HFFc6 (cell line): ENCODE measurements at regions not wholly inside any gene's neighbourhood (a gene's known extent, or its start where the extent isn't known, plus 50 kb on each side); places are given as distances from the start of the nearest gene placed in this dataset.
"Not testable (repeated sequence)": the region's sequence is repeated elsewhere in the genome, so short reads cannot be mapped to it uniquely, and the experiment has no call there.

Experiments used
- DNase-seq: peaks from one replicate; pipeline ENCODE4 v3.0.0-alpha.2; 2018
- H3K27ac Mint-ChIP-seq: 2 replicates; pipeline ENCODE4 v1.8.0; 2020; ENCODE audit warnings: mild to moderate bottlenecking, mixed read lengths
- H3K27me3 Mint-ChIP-seq: 2 replicates; pipeline ENCODE4 v1.8.0; 2021; ENCODE audit warnings: mild to moderate bottlenecking, moderate library complexity, mixed read lengths; ENCODE audit not compliant: insufficient read depth
- H3K36me3 Mint-ChIP-seq: 2 replicates; pipeline ENCODE4 v1.8.0; 2021; ENCODE audit warnings: low read depth, mixed read lengths
- H3K4me1 Mint-ChIP-seq: 2 replicates; pipeline ENCODE4 v1.8.0; 2020; ENCODE audit warnings: low read depth, mixed read lengths
- H3K4me3 Mint-ChIP-seq: 2 replicates; pipeline ENCODE4 v1.8.0; 2020; ENCODE audit warnings: mild to moderate bottlenecking, moderate library complexity, mixed read lengths
- H3K9me3 Mint-ChIP-seq: 2 replicates; pipeline ENCODE4 v1.8.0; 2020; ENCODE audit warnings: mild to moderate bottlenecking, mixed read lengths
- CTCF ChIP-seq: fragments of 200-600 bp; sonication (generic); IDR thresholded peaks from 2 replicates; pipeline ENCODE4 v1.5.0; 2021; ENCODE audit warnings: antibody characterized with exemption, mild to moderate bottlenecking

GRCh38 chr12:104887452-104887851 lies 70.6 kb downstream of the SLC41A2 start:
- H3K4me1 Mint-ChIP-seq, result peaks cover 22% of the 10 kb centered on the region
- 0 out of 2 replicates have a peak, but pooled peaks cover 7% of the 10 kb centered on the region for H3K36me3 Mint-ChIP-seq
- H3K4me3 Mint-ChIP-seq, result no peak overlapping the region
- no peak for DNase-seq
- H3K27ac Mint-ChIP-seq, result no peak overlapping the region
- H3K27me3 Mint-ChIP-seq, result no peaks in the 10 kb centered on the region; the same call in 1 of the 2 replicates
- TF ChIP-seq CTCF, result no peak
- no peaks in the 10 kb centered on the region for H3K9me3 Mint-ChIP-seq

GRCh38 chr12:104886418-104887401 lies 71.4 kb downstream of the SLC41A2 start:
- peaks cover 22% of the 10 kb centered on the region for H3K4me1 Mint-ChIP-seq
- TF ChIP-seq CTCF, result no peak
- no peak overlapping the region for H3K27ac Mint-ChIP-seq
- no peaks in the 10 kb centered on the region for H3K9me3 Mint-ChIP-seq
- H3K36me3 Mint-ChIP-seq, result 0 out of 2 replicates have a peak, but pooled peaks cover 7% of the 10 kb centered on the region
- H3K27me3 Mint-ChIP-seq, result no peaks in the 10 kb centered on the region; the same call in 1 of the 2 replicates
- peak; percentile 19 for DNase-seq
- no peak overlapping the region for H3K4me3 Mint-ChIP-seq

GRCh38 chr12:104878858-104879257 lies 79.2 kb downstream of the SLC41A2 start:
- H3K36me3 Mint-ChIP-seq, DNase-seq, H3K27ac Mint-ChIP-seq, H3K27me3 Mint-ChIP-seq, H3K9me3 Mint-ChIP-seq, H3K4me1 Mint-ChIP-seq, H3K4me3 Mint-ChIP-seq: not testable (repeated sequence)

GRCh38 chr12:104877103-104877705 lies 80.9 kb downstream of the SLC41A2 start:
- H3K4me3 Mint-ChIP-seq, result no peak overlapping the region
- no peaks in the 10 kb centered on the region; the same call in 1 of the 2 replicates for H3K27me3 Mint-ChIP-seq
- H3K36me3 Mint-ChIP-seq, result no peaks in the 10 kb centered on the region
- peak; percentile 90 for TF ChIP-seq CTCF
- no peaks in the 10 kb centered on the region for H3K9me3 Mint-ChIP-seq
- no peak overlapping the region for H3K27ac Mint-ChIP-seq
- H3K4me1 Mint-ChIP-seq, result peaks cover 11% of the 10 kb centered on the region
- peak; percentile 39 for DNase-seq

DNA sequence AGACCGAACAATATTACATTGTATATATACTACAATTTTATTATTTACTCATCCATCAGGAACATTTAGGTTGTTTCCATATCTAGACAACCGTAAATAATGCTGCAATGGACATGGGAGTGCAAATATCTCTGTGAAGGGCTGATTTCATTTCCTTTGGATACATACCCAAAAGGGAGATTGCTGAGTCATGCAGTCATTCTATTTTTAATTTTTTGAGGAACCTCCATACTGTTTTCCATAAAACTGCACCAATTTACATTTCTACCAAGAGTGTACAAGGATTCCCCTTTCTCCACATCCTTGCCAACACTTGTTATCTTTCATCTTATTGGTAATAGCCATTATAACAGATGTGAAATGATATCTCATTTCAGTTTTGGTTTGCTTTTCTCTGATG lies 84.7 kb downstream of the SLC41A2 start:
- Mint-ChIP-seq H3K4me1 (peaks cover 11% of the 10 kb centered on the region), H3K36me3 (no peaks in the 10 kb centered on the region)

More for the DNA sequence above, 84.7 kb downstream of the SLC41A2 start:
- Mint-ChIP-seq H3K9me3 (no peaks in the 10 kb centered on the region), H3K27me3 (no peaks in the 10 kb centered on the region), H3K27ac (no peak overlapping the region), H3K4me3 (no peak overlapping the region)
- no peak for DNase-seq
- TF ChIP-seq CTCF, result no peak
